Neural crest cell (in vitro differentiated cells): ENCODE measurements at regions not wholly inside any gene's neighbourhood (a gene's known extent, or its start where the extent isn't known, plus 50 kb on each side); places are given as distances from the start of the nearest gene placed in this dataset.

Source experiments
- DNase-seq: peaks from one replicate; pipeline ENCODE4 v3.0.0; 2021; ENCODE audit warnings: low read depth, mixed read lengths, low spot score
- H3K27ac Mint-ChIP-seq: one replicate; pipeline ENCODE4 v1.8.0; 2021; ENCODE audit warnings: mild to moderate bottlenecking, mixed read lengths; ENCODE audit not compliant: unreplicated experiment
- H3K27me3 Mint-ChIP-seq: 2 replicates; pipeline ENCODE4 v1.8.0; 2021; ENCODE audit warnings: low read depth, mild to moderate bottlenecking, mixed read lengths
- H3K36me3 Mint-ChIP-seq: 2 replicates; pipeline ENCODE4 v1.8.0; 2021; ENCODE audit warnings: low read depth, mild to moderate bottlenecking, mixed read lengths
- H3K4me1 Mint-ChIP-seq: 2 replicates; pipeline ENCODE4 v1.8.0; 2021; ENCODE audit warnings: mixed read lengths
- H3K4me3 Mint-ChIP-seq: one replicate; pipeline ENCODE4 v1.8.0; 2021; ENCODE audit warnings: mild to moderate bottlenecking, mixed read lengths
- H3K9me3 Mint-ChIP-seq: 2 replicates; pipeline ENCODE4 v1.8.0; 2021; ENCODE audit warnings: mixed read lengths
- TF ChIP-seq, protein P1 (sequence below): fragments of 200-600 bp; sonication (generic); conservative IDR thresholded peaks from 2 replicates; pipeline ENCODE4 v1.5.0; 2021; ENCODE audit warnings: antibody characterized with exemption, mild to moderate bottlenecking

- no peak overlapping the region for H3K27ac Mint-ChIP-seq
- no peak overlapping the region for H3K4me3 Mint-ChIP-seq
- peaks cover 9% of the 10 kb centered on the region for H3K36me3 Mint-ChIP-seq
- H3K4me1 Mint-ChIP-seq = no peaks in the 10 kb centered on the region
- peaks cover 14% of the 10 kb centered on the region for H3K9me3 Mint-ChIP-seq
- no peak for DNase-seq
- no peaks in the 10 kb centered on the region for H3K27me3 Mint-ChIP-seq
- TF ChIP-seq, protein P1, sequence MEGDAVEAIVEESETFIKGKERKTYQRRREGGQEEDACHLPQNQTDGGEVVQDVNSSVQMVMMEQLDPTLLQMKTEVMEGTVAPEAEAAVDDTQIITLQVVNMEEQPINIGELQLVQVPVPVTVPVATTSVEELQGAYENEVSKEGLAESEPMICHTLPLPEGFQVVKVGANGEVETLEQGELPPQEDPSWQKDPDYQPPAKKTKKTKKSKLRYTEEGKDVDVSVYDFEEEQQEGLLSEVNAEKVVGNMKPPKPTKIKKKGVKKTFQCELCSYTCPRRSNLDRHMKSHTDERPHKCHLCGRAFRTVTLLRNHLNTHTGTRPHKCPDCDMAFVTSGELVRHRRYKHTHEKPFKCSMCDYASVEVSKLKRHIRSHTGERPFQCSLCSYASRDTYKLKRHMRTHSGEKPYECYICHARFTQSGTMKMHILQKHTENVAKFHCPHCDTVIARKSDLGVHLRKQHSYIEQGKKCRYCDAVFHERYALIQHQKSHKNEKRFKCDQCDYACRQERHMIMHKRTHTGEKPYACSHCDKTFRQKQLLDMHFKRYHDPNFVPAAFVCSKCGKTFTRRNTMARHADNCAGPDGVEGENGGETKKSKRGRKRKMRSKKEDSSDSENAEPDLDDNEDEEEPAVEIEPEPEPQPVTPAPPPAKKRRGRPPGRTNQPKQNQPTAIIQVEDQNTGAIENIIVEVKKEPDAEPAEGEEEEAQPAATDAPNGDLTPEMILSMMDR = no peak
Observed at GRCh38 chr4:38255572-38255971, 295.4 kb downstream of the PTTG2 start.

DNA sequence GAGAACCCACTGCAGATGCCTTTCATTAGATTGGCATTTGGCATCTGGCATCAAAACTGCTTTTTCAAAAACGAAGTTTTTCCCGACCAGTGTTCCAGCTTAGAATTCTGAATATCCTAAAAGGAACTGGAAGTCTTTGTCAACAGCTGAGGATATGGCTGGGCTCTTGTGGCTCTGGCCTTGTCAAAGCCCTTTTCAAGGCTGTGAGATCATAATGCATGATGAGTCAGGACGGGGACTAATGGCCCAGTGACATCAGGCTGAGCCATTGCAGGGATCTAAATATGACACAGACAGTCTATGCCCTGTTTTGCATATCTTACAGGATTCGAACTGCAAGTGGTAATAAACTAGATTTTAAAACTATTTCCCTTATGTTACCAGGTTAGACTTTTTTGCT, 306.4 kb downstream of the PTTG2 start:
- Mint-ChIP-seq H3K4me1 (peaks cover 6% of the 10 kb centered on the region), H3K27ac (no peak overlapping the region), H3K36me3 (no peaks in the 10 kb centered on the region), H3K9me3 (no peaks in the 10 kb centered on the region), H3K4me3 (no peak overlapping the region), H3K27me3 (no peaks in the 10 kb centered on the region)
- DNase-seq = no peak
- TF ChIP-seq, protein P1 = no peak

- peak overlapping the region; percentile 37 for H3K27ac Mint-ChIP-seq
- H3K9me3 Mint-ChIP-seq = no peaks in the 10 kb centered on the region
- H3K4me1 Mint-ChIP-seq = peaks cover 6% of the 10 kb centered on the region
- TF ChIP-seq, protein P1 = no peak
- no peak for DNase-seq
- no peaks in the 10 kb centered on the region for H3K36me3 Mint-ChIP-seq
- H3K4me3 Mint-ChIP-seq = no peak overlapping the region
- H3K27me3 Mint-ChIP-seq = no peaks in the 10 kb centered on the region
Observed at GRCh38 chr4:38268108-38268820, 308.1 kb downstream of the PTTG2 start.

DNA sequence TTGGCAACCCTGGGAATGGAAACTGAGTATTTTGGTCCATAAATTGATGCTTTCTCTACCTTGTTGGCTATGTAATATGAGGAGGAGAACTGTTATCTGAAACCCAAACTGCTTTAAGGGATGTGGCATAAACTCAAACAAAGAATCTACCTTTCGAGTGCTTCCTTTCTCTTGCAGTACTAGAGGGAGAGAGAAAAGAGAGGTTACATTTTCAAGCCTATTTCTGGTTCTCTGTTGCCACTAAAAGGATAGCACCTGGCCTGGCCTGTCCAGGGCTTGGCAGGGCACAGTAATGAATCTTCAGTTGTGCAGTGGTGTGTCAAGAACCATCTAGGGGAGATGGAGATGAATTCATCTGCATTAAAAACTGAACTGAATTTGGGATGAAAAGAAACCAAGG, 308.6 kb downstream of the PTTG2 start:
- Mint-ChIP-seq H3K9me3 (no peaks in the 10 kb centered on the region), H3K36me3 (no peaks in the 10 kb centered on the region), H3K4me3 (no peak overlapping the region), H3K4me1 (peaks cover 6% of the 10 kb centered on the region), H3K27me3 (no peaks in the 10 kb centered on the region), H3K27ac (no peak overlapping the region)
- no peak for DNase-seq
- TF ChIP-seq, protein P1 = no peak

DNA sequence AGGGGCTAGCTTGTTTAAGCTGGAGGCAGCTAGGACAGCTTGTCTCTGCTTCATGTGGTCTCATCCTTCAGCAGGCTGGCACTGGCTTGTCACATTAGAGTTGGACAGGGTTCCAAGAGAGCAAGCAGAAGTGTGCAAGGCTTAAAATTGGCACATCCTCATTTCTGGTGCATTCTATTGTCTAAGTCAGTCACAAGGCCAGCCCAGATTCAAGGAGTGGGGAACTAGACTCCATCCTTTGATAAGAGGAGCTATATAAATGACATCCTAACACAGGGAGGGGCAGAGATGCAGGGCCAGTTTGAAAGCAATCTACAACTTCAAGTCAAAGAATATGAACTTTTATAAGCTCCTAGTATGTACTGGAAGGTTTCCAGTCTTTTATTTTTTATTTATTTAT, 313.2 kb downstream of the PTTG2 start:
- DNase-seq = no peak
- peaks cover 8% of the 10 kb centered on the region for H3K9me3 Mint-ChIP-seq
- H3K4me1 Mint-ChIP-seq = no peaks in the 10 kb centered on the region
- peaks cover 4% of the 10 kb centered on the region for H3K36me3 Mint-ChIP-seq
- no peaks in the 10 kb centered on the region for H3K27me3 Mint-ChIP-seq
- no peak overlapping the region for H3K4me3 Mint-ChIP-seq
- TF ChIP-seq, protein P1 = no peak
- H3K27ac Mint-ChIP-seq = no peak overlapping the region
